GM18511 (cell line): ENCODE measurements at regions not wholly inside any gene's neighbourhood (a gene's known extent, or its start where the extent isn't known, plus 50 kb on each side); places are given as distances from the start of the nearest gene placed in this dataset.
"Not testable (repeated sequence)": the region's sequence is repeated elsewhere in the genome, so short reads cannot be mapped to it uniquely, and the experiment has no call there.

Experiments
- ATAC-seq: cut with Tn5 transposase; IDR thresholded peaks from one replicate; pipeline ENCODE4 v1.9.1; 2021; ENCODE audit warnings: mild to moderate bottlenecking, moderate library complexity; ENCODE audit not compliant: unreplicated experiment

GRCh38 chr2:144026753-144027152 is 493.2 kb downstream of the ZEB2 start:
- ATAC-seq = no peak

- ATAC-seq = no peak
Measured at GRCh38 chr2:144020047-144020446, 499.9 kb downstream of the ZEB2 start.

- no peak for ATAC-seq
Measured at GRCh38 chr2:144015655-144016245, 504.2 kb downstream of the ZEB2 start.

- ATAC-seq = no peak
Measured at GRCh38 chr2:144015036-144015435, 504.9 kb downstream of the ZEB2 start.

- ATAC-seq = no peak
Measured at GRCh38 chr2:144014103-144014502, 505.8 kb downstream of the ZEB2 start.

- ATAC-seq = no peak
Measured at GRCh38 chr2:144012304-144012703, 507.6 kb downstream of the ZEB2 start.

GRCh38 chr2:144011553-144011952 is 508.4 kb downstream of the ZEB2 start:
- no peak for ATAC-seq

GRCh38 chr2:144011098-144011497 is 508.8 kb downstream of the ZEB2 start:
- ATAC-seq = no peak

- ATAC-seq = no peak
Measured at GRCh38 chr2:144010096-144010836, 509.7 kb downstream of the ZEB2 start.

GRCh38 chr2:144006139-144006538 is 513.8 kb downstream of the ZEB2 start:
- ATAC-seq = no peak

- ATAC-seq = no peak
Measured at GRCh38 chr2:144004742-144005141, 515.2 kb downstream of the ZEB2 start.

- ATAC-seq = no peak
Measured at GRCh38 chr2:144003460-144004075, 516.4 kb downstream of the ZEB2 start.

- no peak for ATAC-seq
Measured at GRCh38 chr2:143996974-143997373, 522.9 kb downstream of the ZEB2 start.

GRCh38 chr2:143994961-143995360 is 525.0 kb downstream of the ZEB2 start:
- no peak for ATAC-seq

GRCh38 chr2:143991596-143991995 is 528.3 kb downstream of the ZEB2 start:
- not testable (repeated sequence) for ATAC-seq

GRCh38 chr2:143988082-143988481 is 531.8 kb downstream of the ZEB2 start:
- no peak for ATAC-seq

- ATAC-seq = no peak
Measured at GRCh38 chr2:143981428-143981827, 538.5 kb downstream of the ZEB2 start.

- no peak for ATAC-seq
Measured at GRCh38 chr2:143977356-143977755, 542.6 kb downstream of the ZEB2 start.

GRCh38 chr2:143975216-143975615 is 544.7 kb downstream of the ZEB2 start:
- no peak for ATAC-seq

GRCh38 chr2:143974262-143974661 is 545.7 kb downstream of the ZEB2 start:
- ATAC-seq = no peak

GRCh38 chr2:143968860-143969259 is 551.1 kb downstream of the ZEB2 start:
- no peak for ATAC-seq

GRCh38 chr2:143968360-143968759 is 551.6 kb downstream of the ZEB2 start:
- no peak for ATAC-seq
